Panc1 (cell line): ENCODE measurements at regions not wholly inside any gene's neighbourhood (a gene's known extent, or its start where the extent isn't known, plus 50 kb on each side); places are given as distances from the start of the nearest gene placed in this dataset.

Source experiments
- ATAC-seq: fragments of 200-7000 bp; cut with Tn5 transposase; 2 replicates; pipeline ENCODE4 v1.9.1; 2020; ENCODE audit warnings: mild to moderate bottlenecking, moderate library complexity
- BruUV-seq: library from RNA; stranded (reverse); fragments of 400-500 nt; replicated peaks from 2 replicates; lab custom pipeline; 2021; lab: Mats Ljungman, UMichigan
- CTCF ChIA-PET: fragments of 300-600 bp; sonication (Branson Sonifier 250); formaldehyde crosslinking; loops from one replicate; lab custom pipeline; 2022; ENCODE audit warnings: antibody characterized with exemption; lab: Charles Lee
- POLR2A ChIA-PET: fragments of 300-600 bp; sonication (Branson Sonifier 250); formaldehyde crosslinking; loops from one replicate; lab custom pipeline; 2022; ENCODE audit warnings: antibody characterized with exemption; lab: Charles Lee
- DNase-seq: peaks from one replicate; pipeline ENCODE4 v3.0.0-alpha.2; 2010; ENCODE audit warnings: low read depth, low spot score
- H3K27ac ChIP-seq: 2 replicates; pipeline ENCODE4 v1.5.1; 2011; ENCODE audit warnings: mild to moderate bottlenecking, low read length, inconsistent platforms
- H3K27me3 ChIP-seq: fragments of 200-500 bp; sonication (Bioruptor generic); 2 replicates; pipeline ENCODE4 v1.6.0; 2014; ENCODE audit warnings: low read length, inconsistent platforms; ENCODE audit not compliant: control insufficient read depth, insufficient read depth
- H3K36me3 ChIP-seq: fragments of 200-500 bp; sonication (Bioruptor generic); 2 replicates; pipeline ENCODE4 v1.5.1; 2014; ENCODE audit warnings: inconsistent platforms, mild to moderate bottlenecking, low read length, moderate library complexity; ENCODE audit not compliant: control insufficient read depth, insufficient read depth
- H3K4me1 ChIP-seq: 2 replicates; pipeline ENCODE4 v1.5.1; 2011; ENCODE audit warnings: inconsistent platforms, mild to moderate bottlenecking, low read length, moderate library complexity; ENCODE audit not compliant: control insufficient read depth, insufficient read depth
- H3K4me3 ChIP-seq, 2 experiments: 2 replicates each; pipeline ENCODE4 v1.5.1; 2011 to 2012; ENCODE audit warnings: low read depth in 2 of 2, low read length in 2 of 2, mild to moderate bottlenecking in 2 of 2, inconsistent platforms in 1 of 2, moderate library complexity in 1 of 2
- H3K9me3 ChIP-seq: fragments of 200-500 bp; sonication (Bioruptor generic); 2 replicates; pipeline ENCODE4 v1.5.1; 2014; ENCODE audit warnings: low read depth, mild to moderate bottlenecking, inconsistent platforms, low read length, moderate library complexity; ENCODE audit not compliant: control insufficient read depth, insufficient read depth
- POLR2AphosphoS5 ChIP-seq: IDR thresholded peaks from 2 replicates; pipeline ENCODE4 v1.6.1; 2012; ENCODE audit warnings: mild to moderate bottlenecking, low read depth, low read length, moderate library complexity
- SIN3A ChIP-seq: IDR thresholded peaks from 2 replicates; pipeline ENCODE4 v1.6.1; 2012; ENCODE audit warnings: low read depth, mild to moderate bottlenecking, low read length, moderate library complexity, borderline replicate concordance; ENCODE audit not compliant: insufficient read depth
- TCF7L2 ChIP-seq: IDR thresholded peaks from 2 replicates; pipeline ENCODE4 v1.6.1; 2011; ENCODE audit warnings: mild to moderate bottlenecking, low read depth, low read length, inconsistent platforms
- in situ Hi-C: cut with HindIII; loops from 2 replicates; pipeline ENCODE4 v1.10.0; 2016; ENCODE audit warnings: low sequenced_read_pairs, low pct_unique_long_range_greater_than_20kb
- intact Hi-C: fragments of 100-400 bp; cut with micrococcal nuclease; formaldehyde crosslinking; loops from one replicate; pipeline ENCODE4 v1.10.0; 2022; ENCODE audit not compliant: unreplicated experiment
- TF ChIP-seq, protein P1 (sequence below): fragments of 450-650 bp; IDR thresholded peaks from 2 replicates; pipeline ENCODE4 v1.5.1; 2017; ENCODE audit warnings: mild to moderate bottlenecking
- TF ChIP-seq, protein P2 (sequence below), 2 experiments: IDR thresholded peaks; 2 replicates each; pipeline ENCODE4 v1.6.1; 2011 to 2012; ENCODE audit warnings: low read depth in 2 of 2, control low read depth in 1 of 2, low read length in 1 of 2, mild to moderate bottlenecking in 1 of 2, moderate library complexity in 1 of 2; ENCODE audit not compliant: insufficient read depth in 1 of 2

- Histone ChIP-seq H3K27ac (no peak overlapping the region), H3K9me3 (0 out of 2 replicates have a peak, but pooled peaks cover 2% of the 10 kb centered on the region), H3K36me3 (no peaks in the 10 kb centered on the region), H3K27me3 (no peaks in the 10 kb centered on the region), H3K4me1 (no peaks in the 10 kb centered on the region), H3K4me3 (no peak overlapping the region)
- ChIA-PET CTCF (no interaction called here), POLR2A (no interaction called here)
- DNase-seq (no peak), ATAC-seq (no peak)
- in situ Hi-C loops = no loop called here
- TF ChIP-seq, protein P1, sequence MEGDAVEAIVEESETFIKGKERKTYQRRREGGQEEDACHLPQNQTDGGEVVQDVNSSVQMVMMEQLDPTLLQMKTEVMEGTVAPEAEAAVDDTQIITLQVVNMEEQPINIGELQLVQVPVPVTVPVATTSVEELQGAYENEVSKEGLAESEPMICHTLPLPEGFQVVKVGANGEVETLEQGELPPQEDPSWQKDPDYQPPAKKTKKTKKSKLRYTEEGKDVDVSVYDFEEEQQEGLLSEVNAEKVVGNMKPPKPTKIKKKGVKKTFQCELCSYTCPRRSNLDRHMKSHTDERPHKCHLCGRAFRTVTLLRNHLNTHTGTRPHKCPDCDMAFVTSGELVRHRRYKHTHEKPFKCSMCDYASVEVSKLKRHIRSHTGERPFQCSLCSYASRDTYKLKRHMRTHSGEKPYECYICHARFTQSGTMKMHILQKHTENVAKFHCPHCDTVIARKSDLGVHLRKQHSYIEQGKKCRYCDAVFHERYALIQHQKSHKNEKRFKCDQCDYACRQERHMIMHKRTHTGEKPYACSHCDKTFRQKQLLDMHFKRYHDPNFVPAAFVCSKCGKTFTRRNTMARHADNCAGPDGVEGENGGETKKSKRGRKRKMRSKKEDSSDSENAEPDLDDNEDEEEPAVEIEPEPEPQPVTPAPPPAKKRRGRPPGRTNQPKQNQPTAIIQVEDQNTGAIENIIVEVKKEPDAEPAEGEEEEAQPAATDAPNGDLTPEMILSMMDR = no peak
- TF ChIP-seq SIN3A = no peak
- TF ChIP-seq, protein P2, sequence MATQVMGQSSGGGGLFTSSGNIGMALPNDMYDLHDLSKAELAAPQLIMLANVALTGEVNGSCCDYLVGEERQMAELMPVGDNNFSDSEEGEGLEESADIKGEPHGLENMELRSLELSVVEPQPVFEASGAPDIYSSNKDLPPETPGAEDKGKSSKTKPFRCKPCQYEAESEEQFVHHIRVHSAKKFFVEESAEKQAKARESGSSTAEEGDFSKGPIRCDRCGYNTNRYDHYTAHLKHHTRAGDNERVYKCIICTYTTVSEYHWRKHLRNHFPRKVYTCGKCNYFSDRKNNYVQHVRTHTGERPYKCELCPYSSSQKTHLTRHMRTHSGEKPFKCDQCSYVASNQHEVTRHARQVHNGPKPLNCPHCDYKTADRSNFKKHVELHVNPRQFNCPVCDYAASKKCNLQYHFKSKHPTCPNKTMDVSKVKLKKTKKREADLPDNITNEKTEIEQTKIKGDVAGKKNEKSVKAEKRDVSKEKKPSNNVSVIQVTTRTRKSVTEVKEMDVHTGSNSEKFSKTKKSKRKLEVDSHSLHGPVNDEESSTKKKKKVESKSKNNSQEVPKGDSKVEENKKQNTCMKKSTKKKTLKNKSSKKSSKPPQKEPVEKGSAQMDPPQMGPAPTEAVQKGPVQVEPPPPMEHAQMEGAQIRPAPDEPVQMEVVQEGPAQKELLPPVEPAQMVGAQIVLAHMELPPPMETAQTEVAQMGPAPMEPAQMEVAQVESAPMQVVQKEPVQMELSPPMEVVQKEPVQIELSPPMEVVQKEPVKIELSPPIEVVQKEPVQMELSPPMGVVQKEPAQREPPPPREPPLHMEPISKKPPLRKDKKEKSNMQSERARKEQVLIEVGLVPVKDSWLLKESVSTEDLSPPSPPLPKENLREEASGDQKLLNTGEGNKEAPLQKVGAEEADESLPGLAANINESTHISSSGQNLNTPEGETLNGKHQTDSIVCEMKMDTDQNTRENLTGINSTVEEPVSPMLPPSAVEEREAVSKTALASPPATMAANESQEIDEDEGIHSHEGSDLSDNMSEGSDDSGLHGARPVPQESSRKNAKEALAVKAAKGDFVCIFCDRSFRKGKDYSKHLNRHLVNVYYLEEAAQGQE (IDR thresholded peaks at IDR 0.05; ENCODE audit: insufficient read depth in 1 of 2, low read depth in 2 of 2, low read length in 1 of 2) = no peak
- no peak for TF ChIP-seq POLR2AphosphoS5
- TF ChIP-seq TCF7L2 = no peak
- intact Hi-C loops = no loop called here
- BruUV-seq = no TSS peak
Observed at GRCh38 chr7:110373859-110374258, 717.1 kb upstream of the LRRN3 start.

DNA sequence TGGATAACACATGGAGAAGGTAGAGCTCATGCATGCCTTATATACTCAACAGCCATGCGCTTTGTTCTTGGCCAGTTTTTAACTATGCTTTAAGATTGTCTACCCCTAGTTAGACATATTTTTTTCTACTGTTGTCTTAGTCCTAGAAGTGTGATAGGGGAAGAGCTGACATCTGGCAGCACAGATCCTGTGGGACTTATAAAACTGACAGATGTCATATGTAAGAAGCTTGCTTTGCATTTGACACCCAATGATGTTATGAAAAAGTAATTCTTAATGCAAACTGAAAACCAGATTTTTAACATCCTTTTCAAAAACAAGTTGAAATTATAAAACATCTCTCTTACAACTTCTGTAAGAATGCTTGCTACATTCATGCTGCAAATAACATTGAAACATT is 715.9 kb upstream of the LRRN3 start:
- intact Hi-C loops = no loop called here
- Histone ChIP-seq H3K27me3 (no peaks in the 10 kb centered on the region), H3K9me3 (0 out of 2 replicates have a peak, but pooled peaks cover under 1% of the 10 kb centered on the region), H3K27ac (no peak overlapping the region), H3K36me3 (no peaks in the 10 kb centered on the region), H3K4me3 (no peak overlapping the region), H3K4me1 (no peaks in the 10 kb centered on the region)
- ChIA-PET CTCF (no interaction called here), POLR2A (no interaction called here)
- no peak for DNase-seq
- TF ChIP-seq, protein P2 (IDR thresholded peaks at IDR 0.05; ENCODE audit: insufficient read depth in 1 of 2, low read depth in 2 of 2, low read length in 1 of 2) = no peak
- TF ChIP-seq SIN3A (no peak), TCF7L2 (no peak), POLR2AphosphoS5 (no peak)
- TF ChIP-seq, protein P1 = no peak
- no peak for ATAC-seq
- BruUV-seq = no TSS peak
- in situ Hi-C loops = no loop called here
